Lower leg skin (tissue), 4 donors: ENCODE measurements at regions not wholly inside any gene's neighbourhood (a gene's known extent, or its start where the extent isn't known, plus 50 kb on each side); places are given as distances from the start of the nearest gene placed in this dataset.

Source experiments
- DNase-seq, 2 donors: peaks; one replicate each; pipeline ENCODE4 v3.0.0-alpha.2; 2019; ENCODE audit warnings: low spot score in 2 of 2
- H3K4me3 ChIP-seq: fragments of 200-600 bp; sonication (generic); 2 replicates; pipeline ENCODE4 v1.5.1; 2017; ENCODE audit warnings: mild to moderate bottlenecking, low read depth; ENCODE audit not compliant: poor library complexity, severe bottlenecking
- CTCF ChIP-seq, 3 donors: fragments of 450-650 bp; IDR thresholded peaks; one replicate each; pipeline ENCODE4 v1.5.1; 2016; ENCODE audit warnings: antibody characterized with exemption in 3 of 3, mild to moderate bottlenecking in 3 of 3, moderate library complexity in 2 of 3
- POLR2A ChIP-seq, 2 donors: fragments of 450-650 bp; IDR thresholded peaks; one replicate each; pipeline ENCODE4 v1.6.1; 2016 to 2017; ENCODE audit warnings: antibody characterized with exemption in 2 of 2, mild to moderate bottlenecking in 1 of 2, moderate library complexity in 1 of 2
- WGBS, 2 donors: methylation state at CpG; one replicate each; pipeline ENCODE4 v1.1.5; 2018; 5-methylcytosine and 5-hydroxymethylcytosine counted together
- intact Hi-C: fragments of 100-400 bp; cut with DNase I; formaldehyde crosslinking; loops from one replicate; pipeline ENCODE4 v1.15.0; 2023; ENCODE audit warnings: low total_unique reads

- 69 to 73% methylated on average over 4 of the region's 4 CpGs for WGBS, 2 donors
- intact Hi-C loops, result loop anchor here (10.0 kb wide), 1 partner anchor 785 kb away; no protein-coding TSS in a partner anchor
- H3K4me3 ChIP-seq, result no peak overlapping the region
- DNase-seq, result no peak
- TF ChIP-seq CTCF (IDR thresholded peaks at IDR 0.05), result no peak
- TF ChIP-seq POLR2A (IDR thresholded peaks at IDR 0.05), result no peak
Measured at GRCh38 chr14:65949711-65950516, 536.3 kb upstream of the CCDC196 start.

GRCh38 chr14:65954942-65955341 lies 531.2 kb upstream of the CCDC196 start:
- H3K4me3 ChIP-seq, result no peak overlapping the region
- no peak for DNase-seq
- intact Hi-C loops, result loop anchor here (10.0 kb wide), 1 partner anchor 790 kb away; no protein-coding TSS in a partner anchor
- WGBS, 2 donors, result 89 to 94% methylated on average over 2 of the region's 2 CpGs
- TF ChIP-seq CTCF (IDR thresholded peaks at IDR 0.05) (no peak), POLR2A (IDR thresholded peaks at IDR 0.05) (no peak)

- intact Hi-C loops, result loop anchor here (10.0 kb wide), 1 partner anchor 793 kb away; no protein-coding TSS in a partner anchor
Measured at GRCh38 chr14:65957631-65958205, 528.5 kb upstream of the CCDC196 start.

GRCh38 chr14:65958664-65959562 lies 527.3 kb upstream of the CCDC196 start:
- intact Hi-C loops, result loop anchor here (10.0 kb wide), 1 partner anchor 794 kb away; no protein-coding TSS in a partner anchor
- TF ChIP-seq POLR2A (IDR thresholded peaks at IDR 0.05) (no peak), CTCF (IDR thresholded peaks at IDR 0.05) (no peak)
- peak in 1 of 2 donors; percentile 79 for DNase-seq

More at GRCh38 chr14:65957631-65958205, 528.5 kb upstream of the CCDC196 start:
- DNase-seq, result peak in 1 of 2 donors; percentile 37
- WGBS, 2 donors, result 84 to 89% methylated on average over 8 of the region's 8 CpGs
- H3K4me3 ChIP-seq, result no peak overlapping the region
- no peak for TF ChIP-seq CTCF (IDR thresholded peaks at IDR 0.05)
- no peak for TF ChIP-seq POLR2A (IDR thresholded peaks at IDR 0.05)

GRCh38 chr14:65959563-65960024 lies 526.6 kb upstream of the CCDC196 start:
- WGBS, 2 donors, result 64 to 70% methylated on average over 2 of the region's 2 CpGs
- H3K4me3 ChIP-seq, result no peak overlapping the region
- TF ChIP-seq CTCF (IDR thresholded peaks at IDR 0.05), result no peak
- TF ChIP-seq POLR2A (IDR thresholded peaks at IDR 0.05), result no peak
- no peak for DNase-seq
- intact Hi-C loops, result loop anchor here (10.0 kb wide), 1 partner anchor 795 kb away; no protein-coding TSS in a partner anchor

More at GRCh38 chr14:65958664-65959562, 527.3 kb upstream of the CCDC196 start:
- H3K4me3 ChIP-seq, result no peak overlapping the region
- 58 to 60% methylated on average over 13 of the region's 13 CpGs for WGBS, 2 donors
